T-helper 2 cell treated with Interferon-gamma antibody and Interleukin-4, amounts not matched to agents 5 μg/mL and 100 μg/mL, for 36 hours (primary cell): ENCODE measurements at regions not wholly inside any gene's neighbourhood (a gene's known extent, or its start where the extent isn't known, plus 50 kb on each side); places are given as distances from the start of the nearest gene placed in this dataset.

Experiments
- DNase-seq: peaks from one replicate; pipeline ENCODE4 v3.0.0; 2021; ENCODE audit warnings: low spot score
- H3K27ac Mint-ChIP-seq: one replicate; pipeline ENCODE4 v1.8.0; 2021; ENCODE audit warnings: mild to moderate bottlenecking, mixed read lengths
- H3K27me3 Mint-ChIP-seq: one replicate; pipeline ENCODE4 v1.8.0; 2021; ENCODE audit warnings: low read depth, mixed read lengths
- H3K36me3 Mint-ChIP-seq: one replicate; pipeline ENCODE4 v1.8.0; 2021; ENCODE audit warnings: low read depth, mixed read lengths
- H3K4me1 Mint-ChIP-seq: one replicate; pipeline ENCODE4 v1.8.0; 2021; ENCODE audit warnings: low read depth, mixed read lengths
- H3K4me3 Mint-ChIP-seq: one replicate; pipeline ENCODE4 v1.8.0; 2022; ENCODE audit warnings: mild to moderate bottlenecking, moderate library complexity, mixed read lengths
- H3K9me3 Mint-ChIP-seq: one replicate; pipeline ENCODE4 v1.8.0; 2021; ENCODE audit warnings: mixed read lengths

GRCh38 chr20:24388828-24389380, 80.5 kb upstream of the SYNDIG1 start:
- no peak overlapping the region for H3K4me3 Mint-ChIP-seq
- no peaks in the 10 kb centered on the region for H3K36me3 Mint-ChIP-seq
- H3K4me1 Mint-ChIP-seq: peaks cover 17% of the 10 kb centered on the region
- no peak overlapping the region for H3K27ac Mint-ChIP-seq
- H3K27me3 Mint-ChIP-seq: peaks cover 3% of the 10 kb centered on the region
- no peaks in the 10 kb centered on the region for H3K9me3 Mint-ChIP-seq
- no peak for DNase-seq

GRCh38 chr20:24385547-24385946, 83.9 kb upstream of the SYNDIG1 start:
- Mint-ChIP-seq H3K4me3 (no peak overlapping the region), H3K27ac (no peak overlapping the region), H3K9me3 (no peaks in the 10 kb centered on the region), H3K36me3 (no peaks in the 10 kb centered on the region), H3K4me1 (peaks cover 16% of the 10 kb centered on the region), H3K27me3 (peaks cover 2% of the 10 kb centered on the region)
- DNase-seq: no peak

DNA sequence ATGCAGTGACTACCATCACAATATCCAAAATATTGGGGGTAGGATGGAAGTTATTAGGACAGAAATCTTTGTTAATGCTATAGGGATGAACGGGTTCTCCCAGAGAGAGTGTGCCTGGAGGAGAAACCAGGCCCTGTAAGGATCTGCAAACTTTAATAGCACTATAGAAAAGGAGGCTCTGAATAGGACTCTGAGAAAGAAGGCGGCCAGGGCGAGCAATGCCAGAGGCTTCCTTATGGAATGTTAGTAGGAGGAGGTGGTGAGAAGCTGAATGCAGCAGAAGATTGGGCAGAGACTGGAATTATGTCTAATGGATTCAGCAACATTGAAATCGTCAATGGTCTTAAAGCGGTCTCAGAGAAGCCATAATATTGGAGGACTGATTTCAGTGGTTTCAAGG, 84.6 kb upstream of the SYNDIG1 start:
- Mint-ChIP-seq H3K36me3 (no peaks in the 10 kb centered on the region), H3K4me3 (no peak overlapping the region), H3K9me3 (no peaks in the 10 kb centered on the region), H3K27ac (no peak overlapping the region), H3K27me3 (no peaks in the 10 kb centered on the region), H3K4me1 (peaks cover 10% of the 10 kb centered on the region)
- no peak for DNase-seq

GRCh38 chr20:24382743-24383142, 86.7 kb upstream of the SYNDIG1 start:
- Mint-ChIP-seq H3K36me3 (no peaks in the 10 kb centered on the region), H3K4me1 (no peaks in the 10 kb centered on the region), H3K9me3 (no peaks in the 10 kb centered on the region), H3K27me3 (no peaks in the 10 kb centered on the region), H3K27ac (no peak overlapping the region), H3K4me3 (no peak overlapping the region)
- no peak for DNase-seq

DNA sequence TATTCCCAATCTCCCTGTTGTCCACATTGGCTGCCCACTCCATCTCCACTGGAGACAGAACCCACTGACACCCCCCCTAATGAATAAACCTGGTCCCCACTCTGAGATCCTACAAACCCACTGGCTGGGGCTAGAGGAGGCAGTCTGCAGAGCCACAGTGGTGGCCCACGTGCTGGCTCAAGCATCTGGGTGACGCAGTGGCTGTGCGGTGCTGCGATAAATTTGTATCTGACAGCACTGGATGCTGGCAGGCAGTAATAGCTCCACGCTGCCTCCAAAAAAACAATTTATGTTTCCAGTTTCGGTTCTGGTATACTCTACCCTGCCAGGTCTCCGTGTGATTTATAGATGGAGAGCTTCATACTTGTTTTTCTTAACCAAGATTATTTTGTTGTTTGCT, 87.1 kb upstream of the SYNDIG1 start:
- Mint-ChIP-seq H3K27me3 (no peaks in the 10 kb centered on the region), H3K27ac (no peak overlapping the region), H3K4me3 (no peak overlapping the region), H3K9me3 (no peaks in the 10 kb centered on the region), H3K4me1 (no peaks in the 10 kb centered on the region), H3K36me3 (no peaks in the 10 kb centered on the region)
- no peak for DNase-seq

- H3K27me3 Mint-ChIP-seq: no peaks in the 10 kb centered on the region
- no peak for DNase-seq
- H3K9me3 Mint-ChIP-seq: no peaks in the 10 kb centered on the region
- no peak overlapping the region for H3K4me3 Mint-ChIP-seq
- no peak overlapping the region for H3K27ac Mint-ChIP-seq
- H3K4me1 Mint-ChIP-seq: no peaks in the 10 kb centered on the region
- no peaks in the 10 kb centered on the region for H3K36me3 Mint-ChIP-seq
Measured at GRCh38 chr20:24381886-24382285, 87.5 kb upstream of the SYNDIG1 start.

DNA sequence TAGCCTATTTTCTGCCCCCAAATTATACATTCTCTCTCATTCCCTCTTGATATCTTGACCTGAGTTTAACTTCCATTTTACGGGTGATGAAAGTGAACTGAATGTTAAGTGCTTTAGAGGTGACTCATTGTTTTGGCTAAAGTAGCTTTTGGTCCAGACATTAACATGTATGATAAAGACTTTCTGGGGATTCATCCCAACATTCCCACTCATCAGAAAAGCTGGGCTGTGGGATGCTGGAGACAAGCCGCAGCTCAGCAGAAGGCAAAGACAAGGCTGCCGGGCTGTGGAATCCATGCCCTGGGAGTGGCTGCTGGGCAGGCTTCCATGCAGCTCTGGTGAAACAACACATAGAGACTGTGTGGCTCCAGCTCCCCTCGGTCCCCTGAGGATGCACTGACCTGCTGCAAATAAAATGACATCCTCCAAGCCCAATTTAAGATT, 89.9 kb upstream of the SYNDIG1 start:
- no peak for DNase-seq
- H3K27ac Mint-ChIP-seq: no peak overlapping the region
- no peaks in the 10 kb centered on the region for H3K36me3 Mint-ChIP-seq
- H3K4me3 Mint-ChIP-seq: no peak overlapping the region
- no peaks in the 10 kb centered on the region for H3K4me1 Mint-ChIP-seq
- no peaks in the 10 kb centered on the region for H3K9me3 Mint-ChIP-seq
- no peaks in the 10 kb centered on the region for H3K27me3 Mint-ChIP-seq

- no peak overlapping the region for H3K4me3 Mint-ChIP-seq
- no peaks in the 10 kb centered on the region for H3K9me3 Mint-ChIP-seq
- no peak overlapping the region for H3K27ac Mint-ChIP-seq
- H3K27me3 Mint-ChIP-seq: no peaks in the 10 kb centered on the region
- DNase-seq: no peak
- H3K36me3 Mint-ChIP-seq: no peaks in the 10 kb centered on the region
- no peaks in the 10 kb centered on the region for H3K4me1 Mint-ChIP-seq
Measured at GRCh38 chr20:24378661-24379483, 90.6 kb upstream of the SYNDIG1 start.

- no peaks in the 10 kb centered on the region for H3K27me3 Mint-ChIP-seq
- H3K9me3 Mint-ChIP-seq: no peaks in the 10 kb centered on the region
- no peaks in the 10 kb centered on the region for H3K36me3 Mint-ChIP-seq
- no peak for DNase-seq
- H3K4me1 Mint-ChIP-seq: no peaks in the 10 kb centered on the region
- no peak overlapping the region for H3K27ac Mint-ChIP-seq
- no peak overlapping the region for H3K4me3 Mint-ChIP-seq
Measured at GRCh38 chr20:24376311-24377099, 92.9 kb upstream of the SYNDIG1 start.

DNA sequence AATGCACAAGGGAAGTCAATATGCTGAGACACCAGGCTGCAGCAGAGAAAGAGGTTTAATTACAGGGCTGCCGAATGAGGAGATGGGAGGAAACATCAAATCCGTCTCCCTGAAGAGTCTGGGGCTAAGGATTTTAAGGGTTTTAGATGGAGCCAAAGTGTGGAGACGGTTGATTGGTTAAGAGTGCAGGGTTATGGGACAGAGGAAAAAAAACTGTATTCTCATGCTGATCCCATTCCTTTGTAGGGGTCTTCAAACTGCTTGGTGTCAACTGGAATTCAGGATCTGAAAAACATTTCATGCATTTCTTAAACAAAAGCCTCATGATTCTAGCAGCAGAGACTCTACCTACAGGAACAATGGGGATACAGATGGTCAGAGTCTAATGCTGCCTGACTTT, 96.1 kb upstream of the SYNDIG1 start:
- H3K36me3 Mint-ChIP-seq: no peaks in the 10 kb centered on the region
- no peaks in the 10 kb centered on the region for H3K4me1 Mint-ChIP-seq
- no peaks in the 10 kb centered on the region for H3K27me3 Mint-ChIP-seq
- DNase-seq: no peak
- no peaks in the 10 kb centered on the region for H3K9me3 Mint-ChIP-seq
- no peak overlapping the region for H3K4me3 Mint-ChIP-seq
- no peak overlapping the region for H3K27ac Mint-ChIP-seq

DNA sequence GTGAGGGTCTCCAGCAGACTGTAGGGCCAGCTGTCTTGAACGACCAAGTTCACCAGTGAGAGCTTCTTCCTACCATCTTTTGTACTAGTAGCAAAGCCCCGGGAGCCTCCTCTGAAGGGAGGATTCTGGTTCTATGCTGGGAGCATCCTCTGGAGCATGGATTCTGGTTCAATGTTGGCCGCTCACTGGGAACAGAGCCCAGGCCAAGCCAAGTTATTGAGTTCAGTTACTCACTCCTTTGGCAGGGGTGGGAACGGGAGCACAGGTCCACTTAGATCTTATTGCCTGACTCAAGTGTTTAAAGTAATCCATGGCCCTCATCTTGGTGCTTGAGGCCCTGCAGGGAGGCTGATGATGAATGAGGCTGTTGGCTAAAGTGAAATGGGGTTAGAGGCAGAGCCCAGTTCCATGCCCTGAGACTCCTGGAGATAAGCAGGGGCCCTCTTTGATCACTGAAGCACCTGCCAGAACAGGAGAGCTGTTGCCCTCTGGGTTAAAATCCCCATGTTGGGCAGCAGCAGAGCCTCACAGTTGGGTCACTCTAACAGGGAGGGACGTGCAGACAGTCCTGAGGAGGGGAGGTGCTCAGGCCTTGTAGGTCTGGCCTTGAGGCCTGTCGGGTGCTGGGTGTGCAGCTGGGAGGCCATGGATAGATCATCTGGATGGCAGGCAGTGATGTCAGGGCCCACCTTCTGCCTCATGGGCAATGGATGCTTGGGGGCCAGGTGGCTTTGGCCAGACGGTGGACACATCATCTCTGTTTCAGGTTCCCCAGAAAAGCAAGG, 98.3 kb upstream of the SYNDIG1 start:
- Mint-ChIP-seq H3K27ac (no peak overlapping the region), H3K36me3 (no peaks in the 10 kb centered on the region), H3K9me3 (no peaks in the 10 kb centered on the region), H3K4me3 (no peak overlapping the region), H3K4me1 (no peaks in the 10 kb centered on the region), H3K27me3 (peaks cover 4% of the 10 kb centered on the region)
- DNase-seq: no peak

DNA sequence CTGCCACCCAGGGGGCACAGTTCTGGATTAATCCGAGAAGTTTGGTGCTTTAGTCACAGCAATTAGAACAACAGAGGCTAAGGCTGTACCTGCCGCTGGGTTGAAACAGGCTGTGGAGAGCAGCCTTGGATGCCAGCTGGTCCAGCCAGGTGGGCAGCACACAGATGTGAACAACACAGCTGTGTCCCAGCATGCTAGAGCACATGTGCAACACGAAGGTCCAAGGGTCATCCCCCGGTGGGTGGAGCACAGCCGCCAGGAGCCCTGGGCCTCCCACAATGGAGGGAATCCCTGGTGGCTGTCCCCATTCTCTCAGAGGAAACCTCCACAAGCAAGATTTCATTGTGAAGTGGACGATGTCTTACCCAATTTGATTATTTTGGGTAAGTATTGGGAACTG, 99.2 kb upstream of the SYNDIG1 start:
- Mint-ChIP-seq H3K27me3 (peaks cover 4% of the 10 kb centered on the region), H3K4me1 (no peaks in the 10 kb centered on the region), H3K9me3 (no peaks in the 10 kb centered on the region), H3K36me3 (no peaks in the 10 kb centered on the region), H3K4me3 (no peak overlapping the region), H3K27ac (no peak overlapping the region)
- no peak for DNase-seq

GRCh38 chr20:24368253-24368652, 101.2 kb upstream of the SYNDIG1 start:
- H3K4me1 Mint-ChIP-seq: no peaks in the 10 kb centered on the region
- H3K9me3 Mint-ChIP-seq: peaks cover 2% of the 10 kb centered on the region
- H3K4me3 Mint-ChIP-seq: no peak overlapping the region
- no peaks in the 10 kb centered on the region for H3K36me3 Mint-ChIP-seq
- no peak for DNase-seq
- no peak overlapping the region for H3K27ac Mint-ChIP-seq
- peaks cover 5% of the 10 kb centered on the region for H3K27me3 Mint-ChIP-seq
